ENCODE measurements at regions not wholly inside any gene's neighbourhood (a gene's known extent, or its start where the extent isn't known, plus 50 kb on each side); places are given as distances from the start of the nearest gene placed in this dataset.
"Not testable (repeated sequence)": the region's sequence is repeated elsewhere in the genome, so short reads cannot be mapped to it uniquely, and the experiment has no call there.

DNA sequence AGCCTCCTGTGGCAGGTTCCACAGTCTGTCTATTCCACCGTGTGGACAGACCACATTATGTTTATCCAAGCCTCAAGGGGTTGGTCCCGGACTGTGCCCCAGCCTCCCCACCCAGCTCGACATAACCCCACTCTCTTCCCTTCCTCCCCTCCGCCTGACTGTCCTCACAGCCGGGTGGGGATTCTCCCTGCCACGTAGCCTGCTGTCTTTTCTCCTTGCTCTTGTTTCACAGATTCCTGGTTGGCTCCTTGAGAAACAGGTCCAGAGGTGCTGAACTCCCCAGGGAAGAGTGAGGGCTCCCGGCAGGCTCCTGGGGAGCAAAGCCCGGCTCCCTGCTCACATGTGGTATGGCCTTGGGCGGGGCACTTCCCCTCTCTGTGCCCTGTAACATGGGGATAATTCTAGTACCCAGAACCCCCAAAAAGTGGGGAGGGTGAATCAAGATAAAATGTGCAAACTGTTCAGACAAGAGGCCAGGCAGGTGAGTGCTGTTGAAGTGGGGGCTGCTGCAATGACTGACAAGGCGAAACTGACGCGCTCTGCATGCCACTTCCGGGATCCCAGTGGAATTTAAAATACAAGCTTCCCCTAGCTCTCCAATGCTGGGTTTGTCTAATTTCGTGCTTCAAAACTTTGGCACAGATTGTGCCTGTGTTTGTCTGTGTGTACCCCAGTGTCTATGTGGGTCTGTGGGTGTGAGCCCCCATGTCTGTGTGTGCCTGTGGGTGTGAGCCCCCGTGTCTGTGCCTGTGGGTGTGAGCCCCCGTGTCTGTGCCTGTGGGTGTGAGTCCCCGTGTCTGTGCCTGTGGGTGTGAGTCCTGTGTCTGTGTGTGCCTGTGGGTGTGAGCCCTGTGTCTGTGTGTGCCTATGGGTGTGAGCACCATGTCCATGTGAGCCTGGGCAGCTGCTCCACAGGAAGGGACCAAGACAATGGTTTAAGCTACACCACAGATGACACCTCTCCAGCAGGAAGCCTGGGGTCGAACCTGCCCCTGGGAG lies 160.6 kb upstream of the IQSEC1 start:
- Histone ChIP-seq H3K4me1 (no peaks in the 10 kb centered on the region), H3K4me3 (no peak overlapping the region), H3K27me3 (no peaks in the 10 kb centered on the region), H3K9me3 (no peaks in the 10 kb centered on the region), H3K36me3 (no peaks in the 10 kb centered on the region), H3K27ac (no peak overlapping the region)
- no peak for ATAC-seq
- no peak for FAIRE-seq
- no peak for DNase-seq
- intact Hi-C loops (cut with DNase I), result no loop called here
- WGBS, 2 donors, result 62 to 68% methylated on average over 18 of the region's 18 CpGs
- TF ChIP-seq, protein P1, sequence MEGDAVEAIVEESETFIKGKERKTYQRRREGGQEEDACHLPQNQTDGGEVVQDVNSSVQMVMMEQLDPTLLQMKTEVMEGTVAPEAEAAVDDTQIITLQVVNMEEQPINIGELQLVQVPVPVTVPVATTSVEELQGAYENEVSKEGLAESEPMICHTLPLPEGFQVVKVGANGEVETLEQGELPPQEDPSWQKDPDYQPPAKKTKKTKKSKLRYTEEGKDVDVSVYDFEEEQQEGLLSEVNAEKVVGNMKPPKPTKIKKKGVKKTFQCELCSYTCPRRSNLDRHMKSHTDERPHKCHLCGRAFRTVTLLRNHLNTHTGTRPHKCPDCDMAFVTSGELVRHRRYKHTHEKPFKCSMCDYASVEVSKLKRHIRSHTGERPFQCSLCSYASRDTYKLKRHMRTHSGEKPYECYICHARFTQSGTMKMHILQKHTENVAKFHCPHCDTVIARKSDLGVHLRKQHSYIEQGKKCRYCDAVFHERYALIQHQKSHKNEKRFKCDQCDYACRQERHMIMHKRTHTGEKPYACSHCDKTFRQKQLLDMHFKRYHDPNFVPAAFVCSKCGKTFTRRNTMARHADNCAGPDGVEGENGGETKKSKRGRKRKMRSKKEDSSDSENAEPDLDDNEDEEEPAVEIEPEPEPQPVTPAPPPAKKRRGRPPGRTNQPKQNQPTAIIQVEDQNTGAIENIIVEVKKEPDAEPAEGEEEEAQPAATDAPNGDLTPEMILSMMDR (IDR thresholded peaks at IDR 0.05), result no peak

GRCh38 chr3:13231781-13232666 lies 158.8 kb upstream of the IQSEC1 start:
- Histone ChIP-seq H3K9me3 (no peaks in the 10 kb centered on the region), H3K4me1 (no peaks in the 10 kb centered on the region), H3K36me3 (no peaks in the 10 kb centered on the region), H3K27me3 (no peaks in the 10 kb centered on the region), H3K27ac (no peak overlapping the region), H3K4me3 (no peak overlapping the region)
- ATAC-seq (no peak), DNase-seq (peak in 1 of 6 donors; percentile 31), FAIRE-seq (no peak)
- intact Hi-C loops (cut with DNase I), result no loop called here
- WGBS, 2 donors, result 78 to 80% methylated on average over 22 of the region's 22 CpGs
- TF ChIP-seq, protein P1 (IDR thresholded peaks at IDR 0.05), result no peak

GRCh38 chr3:13229273-13229949 lies 156.2 kb upstream of the IQSEC1 start:
- intact Hi-C loops (cut with DNase I), result no loop called here
- Histone ChIP-seq H3K4me3 (no peak overlapping the region), H3K36me3 (no peaks in the 10 kb centered on the region), H3K27ac (no peak overlapping the region), H3K4me1 (no peaks in the 10 kb centered on the region), H3K27me3 (no peaks in the 10 kb centered on the region), H3K9me3 (no peaks in the 10 kb centered on the region)
- 59 to 60% methylated on average over 8 of the region's 8 CpGs for WGBS, 2 donors
- ATAC-seq, result peak in 3 of 4 donors; percentile 45 to 69 (median 57)
- no peak for FAIRE-seq
- no peak for DNase-seq
- TF ChIP-seq, protein P1 (IDR thresholded peaks at IDR 0.05), result no peak

GRCh38 chr3:13228584-13228983 lies 155.4 kb upstream of the IQSEC1 start:
- intact Hi-C loops (cut with DNase I), result no loop called here
- ATAC-seq, result no peak
- TF ChIP-seq, protein P1 (IDR thresholded peaks at IDR 0.05), result no peak
- no peak overlapping the region for H3K4me3 ChIP-seq
- peaks cover 0 to 5% (median under 1%) of the 10 kb centered on the region in 3 donors for H3K4me1 ChIP-seq
- FAIRE-seq, result no peak
- H3K27me3 ChIP-seq, result no peaks in the 10 kb centered on the region
- 85% methylated on average over 3 of the region's 3 CpGs for WGBS, 2 donors
- no peaks in the 10 kb centered on the region for H3K9me3 ChIP-seq
- no peak overlapping the region for H3K27ac ChIP-seq
- DNase-seq, result no peak
- no peaks in the 10 kb centered on the region for H3K36me3 ChIP-seq

GRCh38 chr3:13228169-13228568 lies 154.9 kb upstream of the IQSEC1 start:
- ATAC-seq; H3K36me3 ChIP-seq; FAIRE-seq; H3K4me1 ChIP-seq; H3K4me3 ChIP-seq; H3K27ac ChIP-seq; DNase-seq; H3K9me3 ChIP-seq; intact Hi-C loops (cut with DNase I); H3K27me3 ChIP-seq: not testable (repeated sequence)
- WGBS, 2 donors, result 85 to 94% methylated on average over 12 of the region's 12 CpGs
